HFF-Myc (cell line): ENCODE measurements at regions not wholly inside any gene's neighbourhood (a gene's known extent, or its start where the extent isn't known, plus 50 kb on each side); places are given as distances from the start of the nearest gene placed in this dataset.

ENCODE experiments used
- DNase-seq: peaks from one replicate; pipeline ENCODE4 v3.0.0-alpha.2; 2011; ENCODE audit warnings: low read depth; ENCODE audit errors: extremely low read depth
- H3K4me3 ChIP-seq: replicated peaks from 2 replicates; pipeline ENCODE4 v1.5.1; 2011; ENCODE audit warnings: low read depth, mild to moderate bottlenecking, control low read depth, low read length
- TF ChIP-seq, protein P1 (sequence below): IDR thresholded peaks from 2 replicates; pipeline ENCODE4 v1.5.1; 2012; ENCODE audit warnings: mild to moderate bottlenecking, low read depth, low read length, control low read depth; ENCODE audit errors: missing control alignments

DNA sequence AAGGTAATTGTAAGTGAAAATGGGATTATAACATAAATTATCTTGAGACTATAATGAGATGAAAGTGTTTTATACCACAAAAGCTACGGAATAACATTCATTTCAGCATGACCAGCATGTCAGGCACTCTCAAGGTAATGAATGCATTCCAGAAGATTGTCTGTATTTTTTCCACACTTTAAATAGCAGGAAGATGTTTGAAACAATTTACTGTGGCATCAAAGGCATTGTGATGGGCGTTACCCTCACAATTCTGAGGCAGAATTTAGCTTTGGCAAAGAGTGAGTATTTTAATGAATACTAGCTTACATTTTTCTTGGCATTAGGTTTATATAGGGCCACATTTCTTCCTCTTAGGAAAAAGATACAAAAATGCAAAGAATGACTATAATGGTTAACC is 627.2 kb downstream of the BCKDHB start:
- DNase-seq: no peak

DNA sequence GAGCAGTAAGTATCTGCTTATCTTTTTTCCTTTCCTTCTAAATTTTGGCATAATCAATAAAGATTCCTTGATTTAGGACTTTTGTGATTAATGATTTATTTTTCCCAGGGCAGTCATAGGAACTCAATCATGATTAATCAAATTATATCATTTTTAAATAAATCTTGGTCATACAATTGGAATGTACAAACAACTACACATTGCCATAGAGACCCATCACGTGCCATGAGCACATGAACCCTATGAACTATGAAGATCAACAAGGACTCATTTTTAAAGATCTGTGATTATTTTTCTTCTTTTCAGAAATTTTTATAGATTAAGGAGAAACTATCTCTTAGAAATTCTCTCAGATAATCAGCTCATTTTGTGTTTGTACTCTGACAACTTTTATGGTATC is 622.4 kb downstream of the BCKDHB start:
- DNase-seq: no peak
- H3K4me3 ChIP-seq: no peak overlapping the region
- TF ChIP-seq, protein P1, sequence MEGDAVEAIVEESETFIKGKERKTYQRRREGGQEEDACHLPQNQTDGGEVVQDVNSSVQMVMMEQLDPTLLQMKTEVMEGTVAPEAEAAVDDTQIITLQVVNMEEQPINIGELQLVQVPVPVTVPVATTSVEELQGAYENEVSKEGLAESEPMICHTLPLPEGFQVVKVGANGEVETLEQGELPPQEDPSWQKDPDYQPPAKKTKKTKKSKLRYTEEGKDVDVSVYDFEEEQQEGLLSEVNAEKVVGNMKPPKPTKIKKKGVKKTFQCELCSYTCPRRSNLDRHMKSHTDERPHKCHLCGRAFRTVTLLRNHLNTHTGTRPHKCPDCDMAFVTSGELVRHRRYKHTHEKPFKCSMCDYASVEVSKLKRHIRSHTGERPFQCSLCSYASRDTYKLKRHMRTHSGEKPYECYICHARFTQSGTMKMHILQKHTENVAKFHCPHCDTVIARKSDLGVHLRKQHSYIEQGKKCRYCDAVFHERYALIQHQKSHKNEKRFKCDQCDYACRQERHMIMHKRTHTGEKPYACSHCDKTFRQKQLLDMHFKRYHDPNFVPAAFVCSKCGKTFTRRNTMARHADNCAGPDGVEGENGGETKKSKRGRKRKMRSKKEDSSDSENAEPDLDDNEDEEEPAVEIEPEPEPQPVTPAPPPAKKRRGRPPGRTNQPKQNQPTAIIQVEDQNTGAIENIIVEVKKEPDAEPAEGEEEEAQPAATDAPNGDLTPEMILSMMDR: no peak

More for the DNA sequence above, 627.2 kb downstream of the BCKDHB start:
- TF ChIP-seq, protein P1: no peak
- no peak overlapping the region for H3K4me3 ChIP-seq

DNA sequence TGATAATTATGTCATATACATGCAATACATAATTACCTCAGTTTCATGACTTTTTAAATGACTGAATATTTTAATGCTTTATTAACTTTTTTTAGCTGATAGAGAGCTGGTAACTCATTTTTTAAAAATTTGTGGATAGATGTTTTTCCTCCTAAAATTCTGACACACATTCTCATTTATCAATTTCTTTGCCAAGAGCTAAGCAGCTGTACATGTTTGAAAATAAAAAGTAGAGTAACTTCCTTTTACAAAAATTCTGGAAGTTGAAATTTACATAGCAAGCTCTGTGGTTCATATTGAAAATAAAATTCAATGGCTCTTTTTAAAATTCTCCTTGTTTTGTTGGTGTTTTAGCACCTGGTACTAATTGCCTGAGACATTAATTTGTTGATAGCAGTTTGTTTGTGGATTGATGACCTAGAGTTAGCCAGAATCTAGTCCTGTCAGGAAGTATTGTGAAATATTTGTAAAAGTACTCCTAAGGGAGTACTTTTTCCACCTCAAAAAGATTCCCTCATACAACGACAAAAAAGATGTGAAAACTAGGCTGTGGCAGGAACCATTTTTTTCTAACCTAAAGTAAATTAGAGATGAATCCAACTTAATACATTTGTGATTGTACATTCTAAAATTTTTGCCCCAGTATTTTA is 621.8 kb downstream of the BCKDHB start:
- H3K4me3 ChIP-seq: no peak overlapping the region
- TF ChIP-seq, protein P1: no peak
- no peak for DNase-seq

DNA sequence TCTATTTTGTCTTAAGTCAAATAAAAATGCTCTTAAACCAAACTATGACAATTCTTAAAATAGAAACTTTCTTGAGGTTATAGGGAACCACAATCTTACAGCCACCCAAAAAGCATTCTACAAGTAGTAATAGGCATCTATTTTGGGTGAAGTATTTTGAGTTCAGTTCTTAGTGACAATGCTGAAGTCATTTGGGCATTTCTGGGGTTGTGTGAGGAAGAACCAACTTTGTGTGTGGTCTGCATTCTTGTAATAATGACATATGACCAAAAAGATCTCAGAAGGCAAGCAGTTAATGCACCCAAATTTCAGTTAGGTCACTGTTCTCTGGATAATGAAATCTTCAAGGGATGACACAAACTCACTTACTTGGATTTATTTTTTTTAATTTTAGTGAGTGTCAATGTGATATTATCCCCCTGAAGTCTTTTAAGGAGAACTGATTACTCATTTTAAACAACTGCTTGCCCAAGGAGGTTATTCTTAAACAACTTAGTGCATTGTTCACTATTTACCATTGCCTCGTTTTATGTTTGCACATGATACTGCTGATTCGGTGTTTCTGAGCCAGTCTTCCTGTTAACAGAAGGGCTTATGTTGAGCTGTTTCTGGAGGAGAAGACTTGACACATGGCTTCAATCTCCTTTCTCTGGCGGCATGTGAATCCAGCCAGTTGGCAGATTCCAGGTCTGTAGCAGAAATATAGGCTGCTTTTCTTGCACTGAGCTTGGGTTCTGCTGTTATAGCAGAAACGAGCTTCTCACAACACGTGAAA is 618.9 kb downstream of the BCKDHB start:
- H3K4me3 ChIP-seq: no peak overlapping the region
- TF ChIP-seq, protein P1: no peak
- no peak for DNase-seq

DNA sequence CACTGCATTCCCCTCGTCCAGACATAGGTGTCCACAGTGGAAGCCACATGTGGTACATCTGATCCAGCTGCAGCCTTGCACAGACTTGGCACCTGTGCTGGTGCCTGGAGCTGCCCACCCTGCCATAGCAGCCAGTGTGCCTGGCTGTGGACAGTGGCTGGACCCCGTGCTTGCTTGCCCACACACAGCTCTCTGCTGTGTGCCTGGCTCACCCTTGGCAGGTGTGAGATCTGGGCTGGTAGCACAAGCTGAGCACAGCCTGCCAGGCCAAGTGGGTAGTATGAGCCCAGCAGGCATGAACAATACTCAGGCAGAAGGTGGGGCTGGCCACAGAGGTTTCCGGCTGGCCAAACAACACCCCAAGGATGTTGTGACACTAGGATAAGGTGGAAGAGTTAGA is 614.4 kb downstream of the BCKDHB start:
- TF ChIP-seq, protein P1: no peak
- H3K4me3 ChIP-seq: no peak overlapping the region
- DNase-seq: no peak

DNA sequence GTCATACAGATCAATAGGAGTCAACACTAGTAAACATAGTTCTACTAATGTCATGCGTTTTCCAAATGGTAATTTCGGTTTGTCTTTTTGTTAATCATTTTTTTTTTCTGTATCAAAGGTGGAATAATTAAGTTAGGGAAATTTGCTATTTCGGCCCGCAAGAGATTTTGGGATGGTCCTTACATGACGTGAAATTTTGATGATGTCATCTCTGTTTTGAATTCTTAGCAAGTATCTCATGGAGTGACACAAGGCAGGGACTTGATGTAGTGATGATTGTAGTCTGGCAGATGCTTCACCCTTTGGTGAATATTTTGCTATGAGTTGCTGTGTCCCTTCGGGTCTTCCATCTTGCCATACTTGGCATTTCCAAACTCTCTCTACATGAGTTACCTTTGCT is 608.0 kb downstream of the BCKDHB start:
- TF ChIP-seq, protein P1: no peak
- no peak for DNase-seq
- H3K4me3 ChIP-seq: no peak overlapping the region
